HG02840 (cell line): ENCODE measurements at regions not wholly inside any gene's neighbourhood (a gene's known extent, or its start where the extent isn't known, plus 50 kb on each side); places are given as distances from the start of the nearest gene placed in this dataset.

ENCODE experiments used
- ATAC-seq: cut with Tn5 transposase; IDR thresholded peaks from one replicate; pipeline ENCODE4 v1.9.1; 2021; ENCODE audit warnings: mild to moderate bottlenecking, moderate library complexity, moderate number of reproducible peaks; ENCODE audit not compliant: unreplicated experiment, low FRiP score

DNA sequence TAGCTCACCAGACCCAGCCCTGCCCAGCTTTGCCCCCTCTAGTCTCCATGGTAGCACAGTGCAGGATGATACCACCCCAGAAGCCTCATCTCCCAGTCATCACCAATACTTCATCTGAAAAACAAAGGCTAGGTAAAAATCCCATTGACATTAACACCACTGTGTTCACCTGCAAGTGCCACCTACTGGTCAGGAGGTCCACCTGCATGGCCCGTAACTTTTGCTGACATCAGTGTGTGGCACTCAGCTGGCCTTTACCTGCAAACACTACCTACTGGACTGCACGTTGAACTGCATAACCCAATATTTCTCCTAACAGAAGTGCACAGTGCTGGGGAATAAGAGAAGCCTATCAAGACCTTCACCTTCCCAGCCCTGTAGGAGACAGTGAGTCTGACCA lies 234.7 kb upstream of the ADGRB3 start:
- ATAC-seq: no peak

DNA sequence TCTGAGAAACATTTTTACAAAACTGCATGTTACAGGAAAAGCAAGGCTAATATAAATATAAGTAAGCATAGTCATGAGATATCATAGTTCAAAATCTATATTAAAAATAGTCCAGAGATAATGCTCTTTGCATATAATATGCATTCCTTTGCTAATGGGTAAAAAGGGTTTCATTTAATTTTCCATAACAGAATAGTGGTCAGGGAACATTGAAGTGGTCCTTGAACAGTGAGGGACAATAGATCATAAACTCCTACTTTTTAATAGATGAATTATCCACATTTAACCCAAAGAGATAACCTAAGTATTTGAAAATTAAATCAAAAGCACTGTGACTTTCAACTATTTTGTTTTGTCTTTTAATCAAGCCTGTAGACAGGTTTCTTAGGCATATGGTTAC lies 243.1 kb upstream of the ADGRB3 start:
- ATAC-seq: no peak

DNA sequence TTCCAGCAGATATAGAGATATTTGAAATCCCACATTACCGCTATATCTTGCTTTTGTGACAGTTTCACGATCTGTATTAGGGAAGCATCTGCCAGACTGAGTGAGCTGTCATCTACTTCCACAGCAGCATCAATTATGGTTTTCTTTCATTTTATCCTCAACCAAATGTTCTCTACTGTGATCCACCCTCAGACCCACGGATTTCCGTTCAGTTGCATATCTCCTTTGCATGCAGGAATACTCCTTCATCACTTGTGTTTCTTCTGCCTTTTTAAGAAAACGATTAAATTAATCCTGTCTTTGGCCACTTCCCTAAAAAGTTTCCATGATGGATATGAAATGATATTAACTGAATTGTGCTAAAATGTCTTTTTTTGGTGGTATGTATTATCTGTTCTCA lies 262.1 kb upstream of the ADGRB3 start:
- ATAC-seq: no peak

DNA sequence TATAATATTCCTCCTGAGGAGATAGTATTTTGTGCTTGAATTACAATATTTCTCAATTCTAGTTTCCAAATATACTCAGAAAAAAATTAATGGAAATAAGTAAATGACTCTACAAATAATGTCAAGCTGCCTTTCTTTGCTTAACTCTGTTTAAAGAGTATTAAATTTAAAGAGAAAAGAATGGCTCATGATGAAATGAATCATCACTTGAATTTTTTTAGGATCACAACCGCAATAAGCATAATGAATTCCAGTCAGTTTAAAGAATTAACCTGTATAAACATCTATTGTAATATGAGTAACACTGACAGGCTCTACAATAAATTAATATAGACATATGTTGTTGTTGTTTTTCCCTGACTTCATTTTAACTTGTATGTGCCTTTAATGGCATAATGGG lies 266.2 kb upstream of the ADGRB3 start:
- ATAC-seq: no peak

DNA sequence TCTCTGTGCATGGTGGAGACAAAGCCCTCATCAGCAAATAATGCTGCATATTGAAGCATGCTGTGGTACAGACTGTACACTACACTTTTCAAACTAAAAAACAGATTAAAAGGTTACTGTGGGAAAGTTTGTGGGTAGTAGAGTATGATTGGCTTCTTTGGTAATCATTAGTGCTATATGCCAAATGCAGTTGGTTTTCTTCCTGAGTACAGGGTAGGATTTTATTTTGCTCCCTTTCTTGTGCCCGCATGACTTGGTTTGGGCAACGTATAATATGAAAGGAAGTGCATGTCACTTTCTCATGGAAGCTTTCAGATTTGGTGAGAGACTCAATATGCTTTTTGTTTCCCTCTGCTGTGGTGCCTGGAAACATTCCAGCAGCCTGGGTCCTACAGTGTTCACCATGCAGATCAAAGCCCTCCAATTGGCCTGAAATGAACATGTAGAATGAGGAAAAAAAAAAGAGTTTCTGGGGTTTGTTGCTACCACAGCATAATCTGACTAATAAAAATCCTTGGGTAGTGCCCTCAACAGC lies 270.7 kb upstream of the ADGRB3 start:
- no peak for ATAC-seq

DNA sequence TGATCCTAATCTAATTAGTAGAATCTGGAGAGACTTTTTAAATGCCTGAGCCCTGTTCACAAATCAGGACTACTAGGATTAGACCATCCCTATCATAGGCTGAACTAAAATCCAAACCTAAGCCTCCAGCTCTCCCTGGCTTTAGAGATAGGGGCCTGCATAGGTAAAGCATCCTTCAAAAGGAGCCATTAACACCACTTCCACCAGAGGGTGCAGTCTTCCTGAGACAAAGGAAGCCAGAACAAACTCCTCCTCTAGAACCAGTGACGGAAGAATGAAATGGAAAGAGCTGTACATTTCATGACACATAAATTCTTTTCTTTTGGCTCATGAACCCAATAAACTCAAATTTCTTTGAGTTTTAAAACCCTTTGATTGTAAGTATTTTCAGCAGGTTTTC lies 291.2 kb upstream of the ADGRB3 start:
- no peak for ATAC-seq

DNA sequence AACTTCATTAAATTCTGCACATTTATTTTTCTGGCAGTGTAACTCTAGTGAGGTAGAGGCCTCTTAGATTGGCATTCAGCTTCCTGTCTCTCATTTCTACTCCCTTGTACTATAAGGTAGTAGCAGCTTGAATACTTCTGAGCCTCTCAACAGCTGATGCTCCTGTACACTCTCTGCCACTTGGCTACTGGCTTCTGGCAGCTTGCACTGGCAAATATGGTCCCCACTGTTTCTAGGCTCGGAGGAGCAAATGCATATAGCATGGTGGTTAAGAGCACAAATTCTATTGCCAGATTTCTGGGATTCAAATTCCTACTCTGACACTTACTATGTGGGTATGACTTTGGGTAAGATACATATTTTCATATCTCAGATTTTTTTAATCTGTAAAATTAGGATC lies 292.8 kb upstream of the ADGRB3 start:
- ATAC-seq: no peak

DNA sequence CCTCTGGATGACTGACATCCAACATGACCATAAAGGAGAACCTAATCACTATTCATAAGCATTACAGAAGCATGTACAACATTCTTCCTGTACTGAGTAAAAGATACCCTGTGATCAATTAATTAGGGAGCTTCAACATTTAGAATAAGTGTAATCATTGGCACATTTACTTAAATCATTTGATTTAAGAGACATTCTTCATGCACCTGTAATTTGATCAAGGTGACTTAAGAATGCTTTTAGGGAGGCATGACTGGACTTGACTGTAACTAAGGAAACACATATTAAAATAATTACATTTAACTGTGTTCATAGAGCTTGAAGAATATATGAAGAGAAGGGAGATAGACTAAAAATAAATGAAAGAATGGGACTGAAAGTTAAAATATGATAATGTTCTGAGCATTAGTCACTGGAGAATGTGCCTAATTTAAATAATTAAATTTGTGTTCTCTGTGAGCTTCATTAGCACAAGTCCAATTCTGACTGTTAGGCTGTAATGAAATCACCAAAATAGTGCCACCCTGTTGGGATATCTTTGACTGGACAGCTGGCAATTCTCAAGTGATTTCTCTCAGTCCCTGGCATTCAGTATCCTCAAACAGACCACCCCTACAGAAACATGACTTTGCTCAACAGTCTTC lies 295.5 kb upstream of the ADGRB3 start:
- no peak for ATAC-seq

DNA sequence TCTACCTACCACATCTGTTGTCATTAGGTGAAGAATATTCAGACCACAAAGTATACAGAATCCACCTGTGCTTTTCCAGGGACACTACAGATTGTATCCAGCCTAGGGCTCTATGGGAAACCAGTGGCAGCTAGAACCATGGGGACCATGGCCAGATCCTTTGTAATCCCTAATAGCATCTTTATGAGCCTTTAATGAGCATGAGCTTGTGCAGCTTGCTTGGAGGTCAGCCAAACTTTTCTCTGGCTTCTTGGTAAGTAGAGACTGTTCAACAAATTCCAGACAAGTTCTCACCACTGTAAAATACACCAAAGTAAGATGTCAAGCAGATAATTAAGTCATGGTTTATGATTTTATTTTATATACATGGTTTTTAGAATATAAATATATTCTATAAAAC lies 301.6 kb upstream of the ADGRB3 start:
- no peak for ATAC-seq

DNA sequence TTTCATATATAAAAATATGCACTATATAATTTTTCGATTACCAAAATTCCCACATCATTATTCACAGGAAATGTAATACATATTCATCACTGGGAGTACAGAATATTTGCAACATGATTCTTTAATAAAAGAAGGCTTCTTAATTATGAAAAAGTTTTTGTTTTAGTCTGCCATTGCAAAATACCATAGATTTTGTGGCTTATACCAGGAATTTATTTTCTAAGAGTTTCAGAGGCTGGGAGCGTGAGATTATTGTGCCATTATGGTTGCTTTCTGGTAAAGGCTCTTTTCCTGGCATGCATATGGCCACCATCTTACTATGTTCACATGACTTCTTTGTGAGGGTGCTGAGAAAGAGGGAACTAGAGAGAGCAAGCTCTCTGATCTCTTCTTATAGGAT lies 306.9 kb upstream of the ADGRB3 start:
- ATAC-seq: no peak

DNA sequence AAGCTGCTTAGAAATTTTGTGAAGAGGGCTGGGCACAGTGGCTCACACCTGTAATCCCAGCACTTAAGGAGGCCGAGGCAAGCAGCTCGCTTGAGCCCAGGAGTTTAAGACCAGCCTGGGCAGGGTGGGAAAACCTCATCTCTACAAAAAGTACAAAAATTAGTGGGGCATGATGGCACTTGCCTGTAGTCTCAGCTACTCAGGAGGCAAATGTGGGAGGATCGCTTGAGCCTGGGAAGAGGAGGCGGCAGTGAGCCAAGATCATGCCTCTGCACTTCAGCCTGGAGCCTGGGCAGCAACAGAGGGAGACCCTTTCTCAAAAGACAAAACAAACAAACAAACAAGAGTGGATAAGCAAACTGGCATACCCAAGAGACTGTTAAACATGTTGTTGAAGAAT lies 308.3 kb upstream of the ADGRB3 start:
- no peak for ATAC-seq

DNA sequence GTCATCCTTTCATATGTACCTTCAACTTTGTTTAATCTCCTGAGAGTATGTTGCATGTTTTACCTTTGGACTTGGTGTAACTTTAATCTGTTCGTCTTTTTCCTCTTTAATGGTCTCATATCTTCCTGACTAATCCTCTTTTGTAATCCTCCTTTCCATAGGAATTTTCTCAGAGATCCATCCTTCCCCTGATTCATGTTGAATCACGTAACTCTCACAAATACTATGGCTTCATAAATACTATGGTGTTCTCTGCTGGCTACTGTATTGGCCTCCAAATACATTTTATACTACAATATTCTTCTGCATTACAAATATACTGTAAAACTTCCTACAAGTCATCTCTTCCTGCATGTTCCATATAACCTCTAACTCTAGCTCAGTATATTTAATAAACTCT lies 317.7 kb upstream of the ADGRB3 start:
- no peak for ATAC-seq

DNA sequence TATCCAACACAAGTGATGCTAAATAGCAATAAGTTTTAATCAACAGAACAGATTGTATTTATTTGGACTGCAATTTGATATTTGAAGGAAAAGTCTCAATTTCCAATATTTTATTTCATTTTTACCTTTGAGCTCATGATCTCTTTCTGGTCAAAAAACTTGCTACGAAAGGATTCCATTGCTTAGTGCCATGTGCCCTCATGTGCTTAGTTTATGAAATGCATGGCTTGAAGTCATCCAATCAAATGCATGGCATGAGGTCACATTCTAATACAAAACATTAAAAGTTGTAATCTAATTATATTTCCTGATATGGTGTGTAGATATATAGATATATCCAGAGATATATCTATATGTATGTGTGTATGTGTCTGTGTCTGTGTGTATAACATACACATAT lies 321.2 kb upstream of the ADGRB3 start:
- ATAC-seq: no peak

DNA sequence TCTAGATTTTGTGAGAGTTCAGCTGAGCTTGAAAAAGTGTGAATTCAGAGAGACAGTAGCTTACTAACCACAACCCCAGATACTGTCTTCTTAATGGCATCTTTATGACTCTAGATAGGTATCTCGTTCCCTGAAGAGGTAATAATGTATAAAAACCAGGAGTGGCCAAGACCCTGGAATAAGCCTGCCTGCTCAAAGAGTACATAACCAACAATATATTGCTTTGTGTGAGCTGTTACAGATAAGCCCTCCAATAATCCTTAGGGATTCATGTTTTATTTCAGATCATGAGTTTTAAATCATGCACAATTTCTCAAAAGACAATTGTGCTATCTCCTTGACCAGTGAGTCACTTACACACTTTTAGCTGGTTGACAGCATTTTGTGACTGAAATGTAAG lies 327.8 kb upstream of the ADGRB3 start:
- ATAC-seq: no peak

DNA sequence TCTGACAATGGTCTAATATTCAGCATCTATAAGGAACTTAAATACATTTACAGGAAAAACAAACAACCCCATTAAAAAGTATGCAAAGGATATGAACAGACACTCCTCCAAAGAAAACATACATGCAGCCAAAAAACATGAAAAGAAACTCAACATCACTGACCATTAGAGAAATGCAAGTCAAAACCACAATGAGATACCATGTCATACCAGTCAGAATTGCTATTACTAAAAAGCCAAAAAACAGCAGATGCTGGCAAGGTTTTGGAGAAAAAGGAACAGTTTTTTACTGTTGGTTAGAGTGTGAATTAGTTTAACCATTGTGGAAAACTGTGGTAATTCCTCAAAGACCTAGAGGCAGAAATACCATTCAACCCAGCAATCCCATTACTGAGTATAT lies 339.0 kb upstream of the ADGRB3 start:
- no peak for ATAC-seq

DNA sequence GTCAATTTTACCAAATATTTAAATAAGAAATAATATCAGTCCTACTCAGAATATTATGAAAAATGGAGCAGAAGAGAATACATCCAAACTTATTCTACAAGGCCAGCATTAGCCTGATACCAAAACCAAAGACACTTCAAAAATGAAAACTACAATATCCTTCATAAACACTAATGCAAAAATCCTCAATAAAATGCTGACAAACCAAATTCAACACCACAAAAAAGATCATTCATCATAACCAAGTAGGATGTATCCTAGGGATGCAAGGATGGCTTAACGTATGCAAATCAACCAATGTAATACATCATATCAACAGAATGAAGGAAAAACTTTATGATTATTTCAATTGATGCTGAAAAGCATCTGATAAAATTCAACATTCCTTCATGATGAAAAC lies 352.4 kb upstream of the ADGRB3 start:
- no peak for ATAC-seq

DNA sequence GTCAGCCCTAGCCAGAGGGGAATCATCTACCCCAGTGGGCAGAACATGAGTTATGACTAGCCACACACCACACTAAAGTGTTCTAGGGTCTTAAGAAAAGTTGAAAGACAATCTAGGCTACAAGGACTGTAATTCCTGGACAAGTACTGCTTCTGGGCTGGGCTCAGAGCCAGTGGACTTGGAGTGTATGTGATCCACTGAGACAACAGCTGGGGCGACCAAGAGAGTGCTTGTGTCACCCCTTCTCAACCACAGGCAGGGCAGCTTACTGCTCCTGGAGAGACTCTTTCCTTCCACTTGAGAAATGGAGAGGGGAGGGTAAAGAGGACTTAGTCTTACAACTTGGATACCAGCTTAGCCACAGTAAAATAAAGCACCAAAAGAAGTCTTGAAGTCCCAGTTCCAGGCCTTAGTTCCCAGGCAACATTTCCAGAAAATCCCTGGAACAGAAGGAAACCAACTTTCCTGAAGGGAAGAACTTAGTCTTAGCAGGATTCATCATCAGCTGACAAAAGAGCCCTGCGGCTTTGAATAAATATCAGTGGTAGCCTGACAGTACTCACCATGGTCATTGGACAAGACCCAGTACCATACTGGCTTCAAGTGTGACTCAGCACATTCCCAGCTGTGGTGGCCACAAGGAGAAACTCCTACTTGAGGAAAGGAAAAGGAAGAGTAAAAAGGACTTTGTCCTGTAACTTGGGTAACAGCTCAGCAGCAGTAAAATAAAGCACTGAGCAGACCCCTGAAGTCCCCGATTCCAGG lies 355.1 kb upstream of the ADGRB3 start:
- ATAC-seq: no peak

DNA sequence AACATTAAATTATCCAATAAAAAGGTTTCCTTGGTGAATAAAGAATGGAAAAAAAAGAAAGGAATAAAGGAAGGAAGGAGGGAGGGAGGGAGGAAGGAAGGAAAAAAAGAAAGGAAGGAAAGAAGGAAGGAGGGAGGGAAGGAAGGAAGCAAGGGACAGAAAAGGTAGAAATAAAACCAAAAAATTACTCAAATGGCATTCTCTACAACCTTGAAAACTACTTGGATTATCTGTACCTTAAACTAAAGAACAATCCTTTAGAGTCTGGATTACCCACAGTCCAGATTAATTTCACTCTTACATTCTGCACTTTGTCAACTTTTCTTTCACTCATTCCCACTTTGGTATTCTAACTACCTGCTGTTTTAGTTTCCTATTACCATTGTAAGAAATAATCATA lies 361.8 kb upstream of the ADGRB3 start:
- no peak for ATAC-seq

DNA sequence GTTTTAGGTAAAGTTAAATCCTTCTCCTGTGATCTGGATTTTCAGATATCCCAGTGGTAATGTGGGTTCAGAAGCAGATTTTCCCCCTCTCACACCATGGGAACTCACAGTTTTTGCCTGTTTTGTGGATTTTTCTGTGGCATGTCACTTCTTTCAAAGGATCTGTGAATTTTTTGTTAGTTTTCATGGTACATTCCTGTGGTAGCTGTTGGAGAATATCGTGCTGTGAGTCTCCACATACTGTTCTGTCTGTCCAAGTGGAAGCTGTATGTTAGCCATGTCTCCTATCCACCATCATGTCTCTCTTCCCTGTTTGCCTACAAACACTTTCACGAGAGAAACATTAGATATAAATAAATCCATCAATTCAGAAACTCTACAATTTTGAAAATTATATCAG lies 378.7 kb upstream of the ADGRB3 start:
- no peak for ATAC-seq

DNA sequence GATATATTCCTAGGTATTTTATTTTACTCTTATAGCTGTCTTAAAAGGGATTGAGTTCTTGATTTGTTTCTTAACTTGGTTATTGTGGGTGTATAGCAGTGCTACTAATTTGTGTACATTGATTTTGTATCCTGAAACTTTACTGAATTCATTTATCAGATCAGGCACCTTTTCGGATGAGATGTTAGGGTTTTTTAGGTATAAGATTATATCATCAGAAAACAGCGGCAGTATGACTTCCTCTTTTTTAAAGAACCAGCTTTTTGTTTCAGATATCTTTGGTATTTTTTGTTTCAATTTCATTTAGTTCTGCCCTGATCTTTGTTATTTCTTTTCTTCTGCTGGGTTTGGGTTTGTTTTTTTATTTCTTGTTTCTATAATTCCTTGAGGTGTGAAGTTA lies 382.4 kb upstream of the ADGRB3 start:
- ATAC-seq: no peak

DNA sequence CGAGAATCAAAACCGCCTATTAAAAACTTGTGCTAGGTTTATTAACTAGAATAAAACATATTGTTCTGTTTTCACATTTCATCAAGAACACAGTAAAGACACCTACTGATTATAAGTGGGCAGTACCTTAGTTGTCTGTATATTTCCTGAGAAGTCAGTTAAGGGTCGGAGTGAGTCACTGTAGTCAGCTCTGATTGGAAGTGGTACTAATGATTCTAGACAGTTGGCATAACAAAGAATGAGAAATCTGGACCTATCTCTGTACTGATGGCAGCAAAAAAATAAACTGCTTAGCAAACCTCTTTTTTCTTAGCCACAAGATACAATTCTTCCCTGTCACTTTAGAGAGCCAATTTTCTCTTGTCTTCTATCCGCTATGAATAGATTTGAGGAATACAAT lies 387.3 kb upstream of the ADGRB3 start:
- no peak for ATAC-seq

DNA sequence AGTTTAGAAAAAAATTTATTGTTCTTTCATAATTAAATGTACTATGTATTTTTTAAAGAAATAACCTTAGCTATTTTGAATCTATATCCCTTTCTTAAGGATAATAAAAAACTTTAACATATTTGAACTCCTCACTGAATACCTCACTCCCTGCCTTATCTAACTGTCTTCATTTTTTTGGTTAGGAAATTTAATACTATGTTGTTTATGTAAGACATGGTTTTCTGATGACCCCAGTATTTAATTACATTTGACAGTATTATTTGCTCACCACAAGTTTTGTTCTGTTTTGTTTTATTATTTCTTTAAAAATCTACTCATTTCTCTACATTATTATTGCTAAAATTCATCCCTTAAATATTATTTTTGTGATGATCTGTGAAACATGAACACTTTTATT lies 394.4 kb upstream of the ADGRB3 start:
- no peak for ATAC-seq
